C4-2B (cell line): ENCODE measurements at regions not wholly inside any gene's neighbourhood (a gene's known extent, or its start where the extent isn't known, plus 50 kb on each side); places are given as distances from the start of the nearest gene placed in this dataset.
"Not testable (repeated sequence)": the region's sequence is repeated elsewhere in the genome, so short reads cannot be mapped to it uniquely, and the experiment has no call there.

Experiments
- ZFX ChIP-seq: fragments of 450-650 bp; IDR thresholded peaks from 2 replicates; pipeline ENCODE4 v1.6.1; 2017
- TF ChIP-seq, protein P1 (sequence below): fragments of 450-650 bp; conservative IDR thresholded peaks from 2 replicates; pipeline ENCODE4 v1.5.1; 2017; ENCODE audit warnings: mild to moderate bottlenecking

DNA sequence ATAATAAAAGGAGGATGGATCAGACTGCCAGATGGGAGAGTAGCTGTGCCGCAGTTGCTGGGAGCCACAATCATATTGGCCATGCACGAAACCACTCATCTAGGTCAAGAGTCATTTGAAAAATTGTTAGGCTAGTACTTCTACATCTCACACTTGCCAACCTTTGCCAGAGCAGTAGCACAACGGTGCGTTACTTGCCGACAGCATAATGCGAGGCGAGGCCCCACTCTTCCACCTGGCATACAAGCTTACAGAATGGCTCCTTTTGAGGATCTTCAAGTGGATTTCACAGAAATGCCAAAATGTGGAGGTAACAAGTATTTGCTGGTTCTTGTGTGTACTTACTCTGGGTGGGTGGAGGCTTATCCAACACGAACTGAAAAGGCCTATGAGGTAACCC lies 268.3 kb upstream of the ATXN7L3B start:
- TF ChIP-seq, protein P1, sequence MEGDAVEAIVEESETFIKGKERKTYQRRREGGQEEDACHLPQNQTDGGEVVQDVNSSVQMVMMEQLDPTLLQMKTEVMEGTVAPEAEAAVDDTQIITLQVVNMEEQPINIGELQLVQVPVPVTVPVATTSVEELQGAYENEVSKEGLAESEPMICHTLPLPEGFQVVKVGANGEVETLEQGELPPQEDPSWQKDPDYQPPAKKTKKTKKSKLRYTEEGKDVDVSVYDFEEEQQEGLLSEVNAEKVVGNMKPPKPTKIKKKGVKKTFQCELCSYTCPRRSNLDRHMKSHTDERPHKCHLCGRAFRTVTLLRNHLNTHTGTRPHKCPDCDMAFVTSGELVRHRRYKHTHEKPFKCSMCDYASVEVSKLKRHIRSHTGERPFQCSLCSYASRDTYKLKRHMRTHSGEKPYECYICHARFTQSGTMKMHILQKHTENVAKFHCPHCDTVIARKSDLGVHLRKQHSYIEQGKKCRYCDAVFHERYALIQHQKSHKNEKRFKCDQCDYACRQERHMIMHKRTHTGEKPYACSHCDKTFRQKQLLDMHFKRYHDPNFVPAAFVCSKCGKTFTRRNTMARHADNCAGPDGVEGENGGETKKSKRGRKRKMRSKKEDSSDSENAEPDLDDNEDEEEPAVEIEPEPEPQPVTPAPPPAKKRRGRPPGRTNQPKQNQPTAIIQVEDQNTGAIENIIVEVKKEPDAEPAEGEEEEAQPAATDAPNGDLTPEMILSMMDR, result not testable (repeated sequence)
- not testable (repeated sequence) for TF ChIP-seq ZFX
